Spleen (tissue), 7 donors: ENCODE measurements at regions not wholly inside any gene's neighbourhood (a gene's known extent, or its start where the extent isn't known, plus 50 kb on each side); places are given as distances from the start of the nearest gene placed in this dataset.

Experiments used
- CTCF ChIP-seq, 11 experiments: fragments of 200-600 bp in 7 of 11; fragments of 450-650 bp in 4 of 11; sonication (generic) in 4 of 11; IDR thresholded peaks in 8 of 11; conservative IDR thresholded peaks in 3 of 11; 1 replicate in 7 of 11; 2 replicates in 4 of 11; pipeline versions ENCODE4 v1.4.0 to v1.8.0; 2016 to 2021; ENCODE audit warnings: antibody characterized with exemption in 11 of 11, inconsistent platforms in 4 of 11, mild to moderate bottlenecking in 1 of 11
- POLR2AphosphoS5 ChIP-seq, 3 donors: sonication (generic); formaldehyde crosslinking; IDR thresholded peaks; one replicate each; pipeline ENCODE4 v1.5.1; 2017; ENCODE audit warnings: antibody characterized with exemption in 3 of 3
- donor health status: DM: no; HTN: no; CAD: no; lungs with moderate emphysema.
- donor health status: DM: no; HTN: no; CAD: no.
- donor health status: DM: no; HTN: no; CAD: no.

GRCh38 chr10:123422261-123422660 lies 243.9 kb upstream of the GPR26 start:
- TF ChIP-seq CTCF (IDR thresholded peaks at IDR 0.05 in 8 of 11, conservative IDR thresholded peaks at IDR 0.05 in 3 of 11) (no peak), POLR2AphosphoS5 (IDR thresholded peaks at IDR 0.05) (no peak)
